ENCODE measurements at regions not wholly inside any gene's neighbourhood (a gene's known extent, or its start where the extent isn't known, plus 50 kb on each side); places are given as distances from the start of the nearest gene placed in this dataset.
"Not testable (repeated sequence)": the region's sequence is repeated elsewhere in the genome, so short reads cannot be mapped to it uniquely, and the experiment has no call there.

DNA sequence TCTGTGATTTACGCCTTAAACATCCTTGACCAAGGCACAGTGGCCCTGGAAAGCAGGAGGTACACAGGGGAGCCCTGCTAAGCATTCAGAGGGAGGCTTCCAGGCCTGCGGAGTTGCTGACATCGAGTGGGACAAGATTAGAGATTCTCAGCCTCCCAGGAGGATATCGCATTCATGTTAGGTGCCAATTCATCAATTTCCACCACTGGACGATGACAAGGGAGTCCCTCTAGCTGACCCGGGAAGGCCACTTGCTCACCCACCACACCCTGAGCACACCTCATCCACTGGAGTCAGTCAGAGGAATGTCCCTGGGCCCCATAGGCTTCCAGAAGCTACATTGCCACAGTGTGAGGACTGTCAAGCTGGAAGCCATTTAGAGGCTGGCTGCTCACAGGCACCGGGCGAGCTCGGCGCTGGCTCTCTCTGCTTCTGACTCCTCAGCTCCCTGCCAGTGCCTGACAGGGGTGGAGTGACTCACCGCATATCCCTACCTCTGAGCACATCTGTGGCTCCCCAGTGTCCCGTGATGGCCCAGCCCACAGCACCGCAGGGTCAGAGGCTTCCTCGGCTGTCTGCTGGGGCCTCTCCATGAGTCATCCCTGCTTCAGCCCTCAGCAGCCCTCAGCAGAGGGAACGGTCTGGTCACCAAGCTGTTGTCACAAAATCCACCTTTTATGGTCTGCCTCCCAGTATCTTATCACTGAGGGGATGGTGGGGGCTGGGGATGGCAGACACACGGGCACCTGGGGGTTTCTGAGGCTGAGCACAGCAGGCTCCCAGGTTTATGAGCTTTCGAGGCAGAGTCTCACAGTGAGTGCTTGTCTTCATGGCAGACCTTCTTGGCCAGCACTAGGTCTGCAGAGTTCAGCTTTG, 117.5 kb downstream of the ZNF608 start:
- H3K4me3 ChIP-seq (ENCODE audit: low read length) = no peak overlapping the region
- DNase-seq (ENCODE audit: low read depth, low spot score) = no peak

DNA sequence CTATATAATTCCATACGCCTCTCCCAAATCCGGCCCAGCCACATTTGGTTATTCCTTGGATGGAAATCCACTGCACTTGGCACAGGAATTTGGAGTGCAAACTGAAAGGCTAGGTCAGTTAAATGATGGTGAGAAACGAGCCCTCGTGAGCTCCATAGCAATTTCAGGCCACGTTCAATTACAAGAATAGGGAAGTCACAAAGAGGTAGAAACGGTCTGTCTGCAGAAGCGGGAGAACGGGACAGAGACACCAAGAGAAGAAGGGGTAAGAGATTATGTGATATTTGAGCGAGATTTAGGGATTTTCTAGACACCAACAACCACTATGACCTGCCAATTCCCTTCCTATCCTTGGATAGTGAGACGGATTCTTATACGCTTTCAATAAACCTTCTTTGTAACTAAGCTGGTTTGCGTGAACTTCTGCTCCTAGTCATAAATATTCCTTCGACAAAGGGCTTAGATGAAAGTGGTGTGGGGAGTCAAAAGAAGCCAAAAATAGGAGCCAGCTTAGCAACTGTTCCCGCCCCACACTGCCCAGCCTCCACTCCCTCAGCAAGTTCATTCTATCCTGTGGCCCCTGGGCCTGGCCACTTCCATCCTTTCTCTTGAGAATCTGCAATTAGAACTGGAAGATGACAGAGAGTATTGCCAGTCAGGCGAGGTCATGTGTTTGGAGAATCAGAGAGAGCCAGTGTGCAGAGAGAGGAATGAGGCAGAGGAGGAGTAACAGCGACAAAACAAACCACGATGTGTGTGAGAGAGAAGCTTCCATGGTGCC, 118.4 kb downstream of the ZNF608 start:
- no peak for DNase-seq (ENCODE audit: low read depth, low spot score)
- no peak overlapping the region for H3K4me3 ChIP-seq (ENCODE audit: low read length)

GRCh38 chr5:124626053-124626452, 120.4 kb downstream of the ZNF608 start:
- DNase-seq (ENCODE audit: low read depth, low spot score) = no peak
- H3K4me3 ChIP-seq (ENCODE audit: low read length) = no peak overlapping the region

DNA sequence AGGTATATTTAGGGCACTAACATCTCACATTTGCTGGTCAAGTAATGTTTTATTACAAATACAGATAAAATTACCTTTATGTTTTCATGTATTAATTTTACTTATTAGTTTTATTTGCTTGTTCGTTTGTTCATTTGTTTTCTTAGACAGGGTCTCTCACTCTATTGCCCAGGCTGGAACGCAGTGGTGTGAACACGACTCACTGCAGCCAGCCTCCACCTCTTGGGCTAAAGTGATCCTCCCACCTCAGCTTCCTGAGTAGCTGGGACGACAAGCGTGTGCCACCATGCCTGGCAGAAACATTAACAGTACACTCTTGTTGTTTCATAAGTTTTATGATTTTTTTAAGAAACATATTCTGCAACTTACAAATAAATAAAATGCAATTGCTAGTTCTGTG, 123.2 kb downstream of the ZNF608 start:
- H3K4me3 ChIP-seq (ENCODE audit: low read length) = no peak overlapping the region
- DNase-seq (ENCODE audit: low read depth, low spot score) = no peak

GRCh38 chr5:124622851-124623250, 123.6 kb downstream of the ZNF608 start:
- no peak for DNase-seq (ENCODE audit: low read depth, low spot score)
- no peak overlapping the region for H3K4me3 ChIP-seq (ENCODE audit: low read length)

DNA sequence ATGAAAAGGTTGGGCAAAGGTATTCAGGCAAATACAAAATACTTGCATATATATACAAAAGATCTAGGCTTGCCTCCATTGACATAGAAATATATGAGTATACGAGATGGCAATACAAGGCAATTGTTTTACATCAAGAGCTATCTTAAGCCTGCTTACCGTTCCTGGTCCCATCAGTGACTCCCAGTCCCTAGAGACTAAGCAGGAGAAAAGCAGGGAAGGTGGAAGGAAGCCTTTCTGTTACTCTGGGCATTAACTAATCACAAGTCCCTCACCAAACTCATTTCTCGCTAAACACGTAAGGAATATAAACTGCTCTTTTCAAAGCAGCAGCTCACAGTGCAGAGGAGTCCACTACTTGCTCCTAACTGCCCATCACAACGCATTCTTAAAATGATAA, 125.2 kb downstream of the ZNF608 start:
- DNase-seq (ENCODE audit: low read depth, low spot score) = no peak
- H3K4me3 ChIP-seq (ENCODE audit: low read length) = no peak overlapping the region

- DNase-seq (ENCODE audit: low read depth, low spot score) = no peak
- no peak overlapping the region for H3K4me3 ChIP-seq (ENCODE audit: low read length)
These were observed 125.7 kb downstream of the ZNF608 start for GRCh38 chr5:124620743-124621142.

- H3K4me3 ChIP-seq (ENCODE audit: low read length) = no peak overlapping the region
- DNase-seq (ENCODE audit: low read depth, low spot score) = no peak
These were observed 127.3 kb downstream of the ZNF608 start for GRCh38 chr5:124619121-124619520.

DNA sequence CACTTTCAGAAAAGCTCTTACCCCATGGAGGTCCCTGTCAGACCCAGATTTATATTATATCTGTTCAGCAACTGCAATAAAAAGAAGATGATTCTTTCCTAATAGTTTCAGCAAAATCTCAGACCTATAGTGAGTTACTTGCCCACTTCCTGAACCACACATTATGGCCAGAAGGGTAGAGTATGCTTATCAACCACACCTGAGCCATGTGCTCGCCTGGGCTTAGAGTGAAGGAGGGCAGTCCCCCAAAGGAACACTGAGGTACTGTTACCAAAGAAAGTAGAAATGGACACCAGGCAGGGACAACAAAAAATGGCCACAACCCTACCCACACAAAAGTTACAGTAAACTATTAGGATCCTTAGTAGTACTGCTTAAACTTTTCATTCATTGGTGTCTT, 128.7 kb downstream of the ZNF608 start:
- H3K4me3 ChIP-seq (ENCODE audit: low read length) = no peak overlapping the region
- DNase-seq (ENCODE audit: low read depth, low spot score) = no peak

GRCh38 chr5:124614836-124615385, 131.5 kb downstream of the ZNF608 start:
- DNase-seq (ENCODE audit: low read depth, low spot score) = no peak
- no peak overlapping the region for H3K4me3 ChIP-seq (ENCODE audit: low read length)

DNA sequence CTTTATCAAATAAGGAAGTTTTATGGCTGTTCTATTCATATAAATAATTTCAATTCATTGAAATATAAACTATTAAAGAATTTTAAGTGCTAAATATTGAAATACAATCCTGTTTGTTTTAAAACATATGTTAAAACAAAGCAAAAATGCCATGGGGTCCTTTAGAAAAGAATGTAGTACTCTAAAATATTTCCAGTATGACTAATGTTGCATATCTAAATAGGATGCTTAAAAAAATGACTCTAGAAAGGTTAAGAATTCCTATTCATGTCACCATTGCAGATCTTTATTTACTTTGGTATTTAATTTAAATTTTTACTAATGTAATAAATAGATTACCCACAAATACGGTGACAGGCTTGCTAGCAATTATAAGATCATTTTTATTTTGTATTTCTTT, 132.3 kb downstream of the ZNF608 start:
- H3K4me3 ChIP-seq (ENCODE audit: low read length) = no peak overlapping the region
- DNase-seq (ENCODE audit: low read depth, low spot score) = no peak

DNA sequence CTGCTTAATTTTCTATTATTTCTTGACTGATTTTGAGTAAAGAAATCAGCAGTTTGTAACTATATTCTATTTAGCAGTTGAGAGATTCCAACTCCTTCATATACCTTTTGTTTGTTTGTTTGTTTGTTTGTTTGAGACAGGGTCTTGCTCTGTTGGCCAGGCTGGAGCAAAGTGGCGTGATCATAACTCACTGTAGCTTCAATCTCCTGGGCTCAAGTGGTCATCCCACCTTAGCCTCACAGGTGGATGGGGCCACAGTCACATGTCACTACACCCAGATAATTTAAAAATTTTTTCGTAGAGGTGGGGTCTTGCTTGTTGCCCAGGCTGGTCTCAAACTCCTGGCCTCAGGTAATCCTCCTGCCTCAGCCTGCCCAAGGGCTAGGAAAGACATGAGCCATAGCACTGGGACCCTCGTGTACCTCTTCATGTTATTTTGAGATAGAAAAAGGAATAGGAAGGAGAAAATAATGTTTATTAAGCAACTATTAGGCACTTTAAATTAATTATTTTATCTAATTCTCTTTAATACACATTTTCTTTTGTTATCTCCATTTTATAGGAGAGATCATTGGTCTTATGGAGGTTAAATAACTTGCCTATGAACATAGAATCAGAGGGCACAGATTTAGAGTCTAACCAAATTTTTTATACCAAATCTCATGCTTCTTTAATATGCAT, 133.0 kb downstream of the ZNF608 start:
- no peak for DNase-seq (ENCODE audit: low read depth, low spot score)
- H3K4me3 ChIP-seq (ENCODE audit: low read length) = no peak overlapping the region

DNA sequence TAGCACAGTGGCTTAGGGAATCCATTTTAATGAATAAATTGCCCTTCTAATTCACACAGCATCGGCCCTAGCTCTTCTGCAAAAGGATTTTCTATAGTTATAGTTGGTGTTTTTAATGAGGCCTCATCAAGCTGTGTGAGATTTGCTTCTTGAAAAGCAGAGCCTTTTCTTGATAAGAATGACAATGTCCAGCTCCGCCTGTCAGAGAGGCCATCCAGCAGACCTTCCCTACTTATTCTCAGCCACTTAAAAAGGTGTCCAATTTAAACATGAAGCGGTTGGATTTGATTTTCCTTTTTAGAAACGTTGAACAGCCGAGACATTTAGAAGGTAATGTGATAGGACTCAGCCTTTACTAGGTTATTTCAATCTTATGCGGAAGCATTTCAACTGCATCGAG, 134.4 kb downstream of the ZNF608 start:
- DNase-seq (ENCODE audit: low read depth, low spot score) = no peak
- no peak overlapping the region for H3K4me3 ChIP-seq (ENCODE audit: low read length)

- not testable (repeated sequence) for H3K4me3 ChIP-seq (ENCODE audit: low read length); DNase-seq (ENCODE audit: low read depth, low spot score)
These were observed 135.2 kb downstream of the ZNF608 start for GRCh38 chr5:124611262-124611661.

DNA sequence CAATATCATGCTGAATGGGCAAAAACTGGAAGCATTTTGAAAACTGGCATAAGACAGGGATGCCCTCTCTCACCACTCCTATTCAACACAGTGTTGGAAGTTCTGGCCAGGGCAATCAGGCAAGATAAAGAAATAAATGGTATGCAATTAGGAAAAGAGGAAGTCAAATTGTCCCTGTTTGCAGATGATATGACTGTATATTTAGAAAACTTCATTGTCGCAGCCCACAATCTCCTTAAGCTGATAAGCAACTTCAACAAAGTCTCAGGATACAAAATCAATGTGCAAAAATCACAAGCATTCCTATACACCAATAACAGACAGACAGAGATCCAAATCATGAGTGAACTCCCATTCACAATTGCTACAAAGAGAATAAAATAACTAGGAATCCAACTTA, 136.8 kb downstream of the ZNF608 start:
- H3K4me3 ChIP-seq (ENCODE audit: low read length); DNase-seq (ENCODE audit: low read depth, low spot score): not testable (repeated sequence)

DNA sequence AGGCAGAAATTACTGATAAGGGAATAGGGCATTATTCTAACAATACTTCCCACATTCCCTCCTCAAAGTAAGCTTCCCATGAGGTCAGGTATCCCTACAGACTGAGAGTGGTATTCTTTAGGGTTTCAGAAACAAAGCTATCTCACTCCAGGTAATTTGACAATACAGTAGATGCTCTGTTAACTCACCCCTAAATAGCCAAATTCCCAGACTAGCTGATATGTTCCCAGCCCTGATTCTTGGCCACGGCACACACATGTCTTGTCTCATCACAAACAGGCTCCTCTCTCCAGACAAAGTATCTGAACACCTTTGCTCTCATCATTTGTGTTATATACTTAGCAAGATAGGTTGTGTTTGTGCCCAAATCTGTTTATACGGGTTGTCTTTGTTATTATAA, 139.9 kb downstream of the ZNF608 start:
- H3K4me3 ChIP-seq (ENCODE audit: low read length) = no peak overlapping the region
- DNase-seq (ENCODE audit: low read depth, low spot score) = no peak

DNA sequence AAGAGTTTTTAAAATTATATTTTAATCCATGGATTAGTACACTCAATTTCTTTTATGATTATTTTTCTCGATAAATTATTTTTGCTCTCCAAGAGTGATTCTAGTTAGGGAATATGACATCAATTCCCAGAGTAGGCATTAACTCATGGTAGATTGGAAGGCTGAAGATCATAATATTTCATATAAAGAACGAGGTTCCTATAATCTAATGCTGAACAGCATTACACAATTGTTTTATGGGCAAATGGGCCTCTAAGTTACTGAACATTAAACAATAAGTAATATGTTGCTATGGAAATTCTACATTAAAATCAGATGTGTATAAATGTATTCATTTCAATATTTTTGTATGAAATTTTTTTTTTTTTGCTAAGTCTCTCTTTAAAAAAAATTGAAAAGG, 140.3 kb downstream of the ZNF608 start:
- DNase-seq (ENCODE audit: low read depth, low spot score) = no peak
- H3K4me3 ChIP-seq (ENCODE audit: low read length) = no peak overlapping the region

- H3K4me3 ChIP-seq (ENCODE audit: low read length) = no peak overlapping the region
- no peak for DNase-seq (ENCODE audit: low read depth, low spot score)
These were observed 140.9 kb downstream of the ZNF608 start for GRCh38 chr5:124605541-124605940.

GRCh38 chr5:124604419-124604818, 142.0 kb downstream of the ZNF608 start:
- no peak for DNase-seq (ENCODE audit: low read depth, low spot score)
- H3K4me3 ChIP-seq (ENCODE audit: low read length) = no peak overlapping the region
